ENCODE measurements at regions not wholly inside any gene's neighbourhood (a gene's known extent, or its start where the extent isn't known, plus 50 kb on each side); places are given as distances from the start of the nearest gene placed in this dataset.

- TF ChIP-seq, protein P1, sequence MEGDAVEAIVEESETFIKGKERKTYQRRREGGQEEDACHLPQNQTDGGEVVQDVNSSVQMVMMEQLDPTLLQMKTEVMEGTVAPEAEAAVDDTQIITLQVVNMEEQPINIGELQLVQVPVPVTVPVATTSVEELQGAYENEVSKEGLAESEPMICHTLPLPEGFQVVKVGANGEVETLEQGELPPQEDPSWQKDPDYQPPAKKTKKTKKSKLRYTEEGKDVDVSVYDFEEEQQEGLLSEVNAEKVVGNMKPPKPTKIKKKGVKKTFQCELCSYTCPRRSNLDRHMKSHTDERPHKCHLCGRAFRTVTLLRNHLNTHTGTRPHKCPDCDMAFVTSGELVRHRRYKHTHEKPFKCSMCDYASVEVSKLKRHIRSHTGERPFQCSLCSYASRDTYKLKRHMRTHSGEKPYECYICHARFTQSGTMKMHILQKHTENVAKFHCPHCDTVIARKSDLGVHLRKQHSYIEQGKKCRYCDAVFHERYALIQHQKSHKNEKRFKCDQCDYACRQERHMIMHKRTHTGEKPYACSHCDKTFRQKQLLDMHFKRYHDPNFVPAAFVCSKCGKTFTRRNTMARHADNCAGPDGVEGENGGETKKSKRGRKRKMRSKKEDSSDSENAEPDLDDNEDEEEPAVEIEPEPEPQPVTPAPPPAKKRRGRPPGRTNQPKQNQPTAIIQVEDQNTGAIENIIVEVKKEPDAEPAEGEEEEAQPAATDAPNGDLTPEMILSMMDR (IDR thresholded peaks at IDR 0.05): peak; percentile 37 to 56 (median 49)
- no peak for TF ChIP-seq POLR2A (IDR thresholded peaks at IDR 0.05)
These were observed 78.0 kb upstream of the SLC25A36 start for GRCh38 chr3:140863580-140864009.
